ENCODE measurements at regions not wholly inside any gene's neighbourhood (a gene's known extent, or its start where the extent isn't known, plus 50 kb on each side); places are given as distances from the start of the nearest gene placed in this dataset.

GRCh38 chr13:65756071-65756671 is 1474.0 kb downstream of the PCDH9 start:
- WGBS, 3 donors: 85 to 90% (median 89%) methylated on average over 5 of the region's 5 CpGs
- no peaks in the 10 kb centered on the region for H3K4me1 ChIP-seq
- no peaks in the 10 kb centered on the region for H3K9me3 ChIP-seq
- H3K27ac ChIP-seq: no peak overlapping the region
- H3K27me3 ChIP-seq (ENCODE audit: insufficient read depth in 3 of 3, low read length in 2 of 3): no peaks in the 10 kb centered on the region
- intact Hi-C loops (cut with DNase I): no loop called here
- no peak for ATAC-seq
- H3K36me3 ChIP-seq (ENCODE audit: insufficient read depth in 1 of 2, low read depth in 1 of 2): no peaks in the 10 kb centered on the region
- H3K4me3 ChIP-seq: no peak overlapping the region
- TF ChIP-seq CTCF (IDR thresholded peaks at IDR 0.05): no peak
- no peak for DNase-seq

GRCh38 chr13:65748227-65748626 is 1481.9 kb downstream of the PCDH9 start:
- Histone ChIP-seq H3K27ac (no peak overlapping the region), H3K9me3 (no peaks in the 10 kb centered on the region), H3K27me3 (ENCODE audit: insufficient read depth in 3 of 3, low read length in 2 of 3) (no peaks in the 10 kb centered on the region), H3K4me3 (no peak overlapping the region), H3K4me1 (no peaks in the 10 kb centered on the region), H3K36me3 (ENCODE audit: insufficient read depth in 1 of 2, low read depth in 1 of 2) (no peaks in the 10 kb centered on the region)
- intact Hi-C loops (cut with DNase I): no loop called here
- TF ChIP-seq CTCF (IDR thresholded peaks at IDR 0.05): no peak
- DNase-seq (no peak), ATAC-seq (no peak)
- 94 to 97% (median 97%) methylated on average over 19 of the region's 19 CpGs for WGBS, 3 donors

- intact Hi-C loops (cut with DNase I): no loop called here
- H3K27ac ChIP-seq: no peak overlapping the region
- H3K4me3 ChIP-seq: no peak overlapping the region
- 90 to 95% (median 92%) methylated on average over 4 of the region's 4 CpGs for WGBS, 3 donors
- no peak for TF ChIP-seq CTCF (IDR thresholded peaks at IDR 0.05)
- no peaks in the 10 kb centered on the region for H3K9me3 ChIP-seq
- H3K4me1 ChIP-seq: no peaks in the 10 kb centered on the region
- ATAC-seq (no peak), DNase-seq (no peak)
- no peaks in the 10 kb centered on the region for H3K36me3 ChIP-seq (ENCODE audit: insufficient read depth in 1 of 2, low read depth in 1 of 2)
- H3K27me3 ChIP-seq (ENCODE audit: insufficient read depth in 3 of 3, low read length in 2 of 3): no peaks in the 10 kb centered on the region
Measured at GRCh38 chr13:65746406-65746921, 1483.7 kb downstream of the PCDH9 start.

GRCh38 chr13:65744836-65745235 is 1485.3 kb downstream of the PCDH9 start:
- no peaks in the 10 kb centered on the region for H3K27me3 ChIP-seq (ENCODE audit: insufficient read depth in 3 of 3, low read length in 2 of 3)
- DNase-seq (no peak), ATAC-seq (no peak)
- H3K36me3 ChIP-seq (ENCODE audit: insufficient read depth in 1 of 2, low read depth in 1 of 2): no peaks in the 10 kb centered on the region
- 35 to 46% (median 45%) methylated on average over 2 of the region's 2 CpGs for WGBS, 3 donors
- H3K4me1 ChIP-seq: no peaks in the 10 kb centered on the region
- H3K27ac ChIP-seq: no peak overlapping the region
- TF ChIP-seq CTCF (IDR thresholded peaks at IDR 0.05): no peak
- intact Hi-C loops (cut with DNase I): no loop called here
- no peak overlapping the region for H3K4me3 ChIP-seq
- H3K9me3 ChIP-seq: no peaks in the 10 kb centered on the region

- DNase-seq (no peak), ATAC-seq (no peak)
- no peaks in the 10 kb centered on the region for H3K36me3 ChIP-seq (ENCODE audit: insufficient read depth in 1 of 2, low read depth in 1 of 2)
- no peaks in the 10 kb centered on the region for H3K4me1 ChIP-seq
- no peak for TF ChIP-seq CTCF (IDR thresholded peaks at IDR 0.05)
- H3K27me3 ChIP-seq (ENCODE audit: insufficient read depth in 3 of 3, low read length in 2 of 3): no peaks in the 10 kb centered on the region
- H3K9me3 ChIP-seq: peaks cover 5% of the 10 kb centered on the region
- H3K27ac ChIP-seq: no peak overlapping the region
- no peak overlapping the region for H3K4me3 ChIP-seq
- intact Hi-C loops (cut with DNase I): no loop called here
- WGBS, 3 donors: 89 to 93% (median 91%) methylated on average over 1 of the region's 1 CpG
Measured at GRCh38 chr13:65733110-65733509, 1497.0 kb downstream of the PCDH9 start.

Data from psoas muscle (tissue), 7 donors.